Right lobe of liver (tissue), 6 donors: ENCODE measurements at regions not wholly inside any gene's neighbourhood (a gene's known extent, or its start where the extent isn't known, plus 50 kb on each side); places are given as distances from the start of the nearest gene placed in this dataset.
"Not testable (repeated sequence)": the region's sequence is repeated elsewhere in the genome, so short reads cannot be mapped to it uniquely, and the experiment has no call there.

Experiments used
- ATAC-seq, 4 donors: fragments of 200-7000 bp; cut with Tn5 transposase; one replicate each; pipeline ENCODE4 v1.9.1; 2020; ENCODE audit warnings: mild to moderate bottlenecking in 4 of 4, moderate library complexity in 4 of 4
- DNase-seq, 3 donors: peaks; one replicate each; pipeline ENCODE4 v3.0.0-alpha.2; 2020
- H3K27ac ChIP-seq, 3 donors: fragments of 200-600 bp; one replicate each; pipeline ENCODE4 v1.8.0; 2022
- H3K27me3 ChIP-seq, 2 donors: fragments of 200-600 bp; one replicate each; pipeline ENCODE4 v1.8.0; 2022
- H3K36me3 ChIP-seq, 4 donors: fragments of 200-600 bp; sonication (generic) in 1 of 4; one replicate each; pipeline versions ENCODE4 v1.5.1 to v1.8.0; 2017 to 2022; ENCODE audit warnings: control low read depth in 1 of 4
- H3K4me1 ChIP-seq, 4 donors: fragments of 200-600 bp; sonication (generic) in 1 of 4; one replicate each; pipeline versions ENCODE4 v1.5.1 to v1.8.0; 2017 to 2022; ENCODE audit warnings: control low read depth in 1 of 4
- H3K4me3 ChIP-seq, 3 donors: fragments of 200-600 bp; one replicate each; pipeline ENCODE4 v1.8.0; 2022
- H3K9me3 ChIP-seq, 4 donors: fragments of 200-600 bp; sonication (generic) in 1 of 4; one replicate each; pipeline versions ENCODE4 v1.5.1 to v1.8.0; 2017 to 2022; ENCODE audit warnings: control low read depth in 1 of 4
- POLR2A ChIP-seq: fragments of 450-650 bp; IDR thresholded peaks from one replicate; pipeline ENCODE4 v1.6.1; 2017; ENCODE audit warnings: antibody characterized with exemption, mild to moderate bottlenecking
- WGBS: methylation state at CpG from one replicate; pipeline ENCODE4 v1.1.6; 2018; ENCODE audit warnings: low coverage, low lambda C conversion rate; ENCODE audit not compliant: insufficient coverage; ENCODE audit errors: missing lambda C conversion rate; 5-methylcytosine and 5-hydroxymethylcytosine counted together
- intact Hi-C, 2 donors: fragments of 100-400 bp; cut with DNase I; formaldehyde crosslinking; loops; one replicate each; pipeline versions ENCODE4 v1.11.2 to v1.14.1; 2022
- TF ChIP-seq, protein P1 (sequence below), 4 donors: fragments of 200-600 bp in 3 of 4; fragments of 450-650 bp in 1 of 4; IDR thresholded peaks; one replicate each; pipeline versions ENCODE4 v1.5.1 to v1.8.0; 2016 to 2022; ENCODE audit warnings: antibody characterized with exemption in 4 of 4, mild to moderate bottlenecking in 2 of 4
- donor health status: DM: no; HTN: yes; CAD: no.
- donor health status: DM: no; HTN: no; CAD: no.
- donor health status: DM: no; HTN: no; CAD: no.
- donor health status: DM: no; HTN: yes; CAD: no.
- donor health status: DM: no; HTN: yes; CAD: no.

DNA sequence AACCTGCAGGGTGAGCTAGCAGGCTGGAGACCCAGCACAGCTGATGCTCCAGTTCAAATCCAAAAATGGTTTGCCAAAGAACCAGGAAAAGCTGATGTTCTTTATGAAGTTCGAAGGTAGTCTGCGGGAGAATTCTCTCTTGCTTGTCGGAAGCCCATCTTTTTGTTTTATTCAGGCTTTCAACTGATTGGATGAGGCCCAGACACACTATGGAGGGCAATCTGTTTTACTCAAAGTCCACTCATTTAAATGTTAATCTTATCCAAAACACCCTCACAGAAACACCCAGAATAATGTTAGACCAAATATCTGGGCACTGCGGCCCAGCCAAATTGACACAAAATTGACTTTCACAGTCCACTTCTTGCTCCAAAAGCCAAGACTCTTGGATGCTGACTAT is 105.6 kb upstream of the PMEPA1 start:
- intact Hi-C loops: no loop called here
- TF ChIP-seq, protein P1, sequence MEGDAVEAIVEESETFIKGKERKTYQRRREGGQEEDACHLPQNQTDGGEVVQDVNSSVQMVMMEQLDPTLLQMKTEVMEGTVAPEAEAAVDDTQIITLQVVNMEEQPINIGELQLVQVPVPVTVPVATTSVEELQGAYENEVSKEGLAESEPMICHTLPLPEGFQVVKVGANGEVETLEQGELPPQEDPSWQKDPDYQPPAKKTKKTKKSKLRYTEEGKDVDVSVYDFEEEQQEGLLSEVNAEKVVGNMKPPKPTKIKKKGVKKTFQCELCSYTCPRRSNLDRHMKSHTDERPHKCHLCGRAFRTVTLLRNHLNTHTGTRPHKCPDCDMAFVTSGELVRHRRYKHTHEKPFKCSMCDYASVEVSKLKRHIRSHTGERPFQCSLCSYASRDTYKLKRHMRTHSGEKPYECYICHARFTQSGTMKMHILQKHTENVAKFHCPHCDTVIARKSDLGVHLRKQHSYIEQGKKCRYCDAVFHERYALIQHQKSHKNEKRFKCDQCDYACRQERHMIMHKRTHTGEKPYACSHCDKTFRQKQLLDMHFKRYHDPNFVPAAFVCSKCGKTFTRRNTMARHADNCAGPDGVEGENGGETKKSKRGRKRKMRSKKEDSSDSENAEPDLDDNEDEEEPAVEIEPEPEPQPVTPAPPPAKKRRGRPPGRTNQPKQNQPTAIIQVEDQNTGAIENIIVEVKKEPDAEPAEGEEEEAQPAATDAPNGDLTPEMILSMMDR (IDR thresholded peaks at IDR 0.05): no peak
- TF ChIP-seq POLR2A: no peak
- Histone ChIP-seq H3K27me3 (no peaks in the 10 kb centered on the region), H3K4me3 (no peak overlapping the region), H3K27ac (no peak overlapping the region), H3K9me3 (no peaks in the 10 kb centered on the region), H3K4me1 (no peaks in the 10 kb centered on the region), H3K36me3 (no peaks in the 10 kb centered on the region)
- DNase-seq (no peak), ATAC-seq (no peak)
- WGBS: 67% methylated on average over 3 of the region's 4 CpGs

DNA sequence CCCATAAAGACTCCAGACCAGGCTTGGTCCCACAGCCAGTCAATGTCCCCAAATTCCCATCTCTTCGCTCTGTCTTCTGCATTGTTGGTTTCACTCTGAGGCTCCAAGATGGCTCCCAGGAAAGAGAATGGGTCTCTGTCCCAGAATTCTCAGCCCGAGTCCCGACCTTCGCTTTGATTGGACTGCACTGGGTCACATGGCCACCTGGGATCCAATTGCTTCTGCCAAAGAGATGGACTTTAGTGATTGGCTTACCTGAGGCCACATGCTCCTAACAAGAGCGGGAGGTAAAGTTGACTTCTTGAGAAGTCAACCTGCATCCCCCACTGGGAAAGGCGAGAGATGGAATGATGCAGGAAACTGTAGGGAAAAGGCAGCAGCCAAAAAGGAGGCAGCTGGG is 104.7 kb upstream of the PMEPA1 start:
- DNase-seq (no peak), ATAC-seq (no peak)
- no peaks in the 10 kb centered on the region for H3K27me3 ChIP-seq
- intact Hi-C loops: no loop called here
- no peaks in the 10 kb centered on the region for H3K36me3 ChIP-seq
- WGBS: 76% methylated on average over 6 of the region's 6 CpGs
- H3K9me3 ChIP-seq: no peaks in the 10 kb centered on the region
- no peak for TF ChIP-seq POLR2A
- TF ChIP-seq, protein P1 (IDR thresholded peaks at IDR 0.05): no peak
- no peak overlapping the region for H3K4me3 ChIP-seq
- no peak overlapping the region for H3K27ac ChIP-seq
- H3K4me1 ChIP-seq: no peaks in the 10 kb centered on the region

DNA sequence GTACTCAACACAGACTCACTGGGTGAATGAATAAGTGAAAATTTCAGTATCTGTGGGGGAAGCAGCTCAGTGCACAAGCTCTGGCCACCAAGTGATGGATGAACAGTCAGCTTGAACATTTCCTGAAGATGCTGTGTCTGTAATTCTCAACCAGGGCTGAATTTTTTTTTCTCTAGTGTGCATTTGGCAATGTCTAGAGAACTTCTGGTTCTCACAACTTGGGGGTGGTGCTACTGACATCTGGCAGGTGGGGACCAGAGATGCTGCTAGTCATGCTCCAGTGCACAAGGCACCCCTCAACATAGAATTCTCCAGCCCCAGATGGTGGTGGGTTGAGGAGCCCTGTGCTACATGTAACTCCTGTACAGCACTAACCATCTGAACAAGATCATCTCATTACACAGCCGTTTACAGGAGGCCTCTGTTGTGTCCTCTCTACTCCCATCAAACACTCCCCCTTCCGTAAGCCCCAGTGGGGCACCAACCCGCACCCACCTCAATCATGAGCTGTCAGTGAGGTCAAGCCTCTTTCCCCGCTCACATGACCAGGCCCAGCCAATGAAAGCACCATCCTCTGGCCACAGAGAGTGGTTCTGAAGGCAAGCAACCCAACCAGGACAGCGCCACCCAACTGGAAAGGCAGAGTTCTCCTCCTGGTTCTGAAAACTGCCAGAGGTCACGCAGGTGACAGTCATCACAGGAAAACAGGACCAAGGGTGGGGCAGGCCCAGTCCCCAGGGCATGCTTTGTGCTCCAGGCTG is 103.9 kb upstream of the PMEPA1 start:
- H3K4me1 ChIP-seq: no peaks in the 10 kb centered on the region
- TF ChIP-seq POLR2A: no peak
- TF ChIP-seq, protein P1 (IDR thresholded peaks at IDR 0.05): no peak
- DNase-seq (no peak), ATAC-seq (no peak)
- 60% methylated on average over 2 of the region's 6 CpGs for WGBS
- intact Hi-C loops: no loop called here
- no peak overlapping the region for H3K27ac ChIP-seq
- no peaks in the 10 kb centered on the region for H3K9me3 ChIP-seq
- H3K36me3 ChIP-seq: no peaks in the 10 kb centered on the region
- no peak overlapping the region for H3K4me3 ChIP-seq
- H3K27me3 ChIP-seq: no peaks in the 10 kb centered on the region

DNA sequence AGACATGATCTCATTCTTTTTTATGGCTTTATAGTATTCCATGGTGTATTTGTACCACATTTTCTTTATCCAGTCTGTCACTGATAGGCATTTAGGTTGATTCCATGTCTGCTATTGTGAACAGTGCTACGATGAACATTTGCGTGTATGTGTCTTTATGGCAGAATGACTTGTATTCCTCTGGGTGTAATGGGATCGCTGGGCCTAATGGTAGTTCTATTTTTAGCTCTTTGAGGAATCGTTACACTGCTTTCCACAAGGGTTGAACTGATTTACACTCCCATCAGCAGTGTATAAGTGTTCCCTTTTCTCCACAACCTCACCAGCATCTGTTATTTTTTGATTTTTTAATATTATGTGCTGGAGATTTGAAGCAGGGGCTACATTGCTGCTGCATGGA is 102.8 kb upstream of the PMEPA1 start:
- WGBS: 66% methylated on average over 4 of the region's 4 CpGs
- DNase-seq, intact Hi-C loops: not testable (repeated sequence)

DNA sequence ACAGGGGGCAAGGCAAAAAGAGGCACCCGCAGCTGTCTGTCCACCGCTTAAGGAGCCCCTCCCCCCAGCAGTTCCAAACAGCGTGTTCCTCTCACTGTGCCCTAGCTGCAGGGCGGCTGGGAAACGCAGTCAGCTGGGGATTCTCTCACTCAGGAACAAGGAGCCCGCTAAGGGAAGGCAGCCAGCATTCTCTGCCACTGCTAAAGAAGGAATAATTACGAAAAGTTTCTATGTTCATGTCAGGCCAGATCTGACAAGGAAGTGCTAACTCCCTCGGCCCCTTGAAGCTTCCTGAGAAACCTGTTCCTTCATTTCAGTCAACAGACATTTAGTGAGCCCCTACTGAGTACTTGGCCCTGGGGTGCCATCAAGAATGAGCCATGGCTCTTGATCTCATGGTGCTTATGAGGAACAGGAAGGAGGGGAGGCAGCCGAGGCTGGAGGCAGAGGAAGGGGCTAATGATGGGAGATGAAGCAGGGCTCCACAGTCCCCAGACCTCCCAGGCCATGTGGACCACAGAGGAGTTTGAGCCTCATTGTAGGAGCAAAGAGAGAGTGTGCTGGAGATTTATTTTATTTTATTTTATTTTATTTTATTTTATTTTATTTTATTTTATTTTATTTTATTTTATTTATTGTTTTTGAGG is 101.7 kb upstream of the PMEPA1 start:
- Histone ChIP-seq H3K36me3 (no peaks in the 10 kb centered on the region), H3K27ac (no peak overlapping the region), H3K4me3 (no peak overlapping the region), H3K9me3 (no peaks in the 10 kb centered on the region), H3K4me1 (no peaks in the 10 kb centered on the region), H3K27me3 (no peaks in the 10 kb centered on the region)
- 16% methylated on average over 9 of the region's 9 CpGs for WGBS
- no peak for DNase-seq
- no peak for TF ChIP-seq POLR2A
- TF ChIP-seq, protein P1 (IDR thresholded peaks at IDR 0.05): no peak
- ATAC-seq: no peak
- intact Hi-C loops: no loop called here

More for the DNA sequence above, 102.8 kb upstream of the PMEPA1 start:
- not testable (repeated sequence) for ATAC-seq, H3K9me3 ChIP-seq, H3K4me3 ChIP-seq, H3K27me3 ChIP-seq, H3K36me3 ChIP-seq, H3K4me1 ChIP-seq, H3K27ac ChIP-seq
